ENCODE measurements at regions not wholly inside any gene's neighbourhood (a gene's known extent, or its start where the extent isn't known, plus 50 kb on each side); places are given as distances from the start of the nearest gene placed in this dataset.

- TF ChIP-seq CTCF (IDR thresholded peaks at IDR 0.05; ENCODE audit: insufficient read depth, low read length, poor library complexity, severe bottlenecking) (no peak), EZH2phosphoT487 (conservative IDR thresholded peaks at IDR 0.05; ENCODE audit: low read length) (no peak)
Measured at GRCh38 chr3:86413645-86414044, 577.3 kb downstream of the VGLL3 start.
